ENCODE measurements at regions not wholly inside any gene's neighbourhood (a gene's known extent, or its start where the extent isn't known, plus 50 kb on each side); places are given as distances from the start of the nearest gene placed in this dataset.

DNA sequence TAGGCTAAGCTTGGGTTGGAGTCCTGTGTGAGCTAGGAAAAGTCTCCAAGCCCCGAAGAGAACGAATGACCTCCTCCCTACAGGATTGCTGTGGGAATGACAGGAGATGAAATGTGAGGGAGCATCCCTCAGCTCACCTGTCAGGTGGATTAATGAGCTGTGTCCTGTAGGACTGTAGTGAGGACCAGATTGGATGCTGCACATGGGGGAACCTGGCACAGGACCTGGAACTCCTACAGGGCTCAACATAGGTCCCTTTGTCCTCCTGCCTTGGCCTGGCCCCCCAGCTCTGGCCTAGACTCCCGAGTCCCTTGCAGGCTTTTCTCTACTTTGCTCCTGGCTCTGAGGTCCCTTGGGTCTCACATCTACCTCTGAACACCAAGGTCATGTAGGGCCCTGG lies 155.7 kb downstream of the PTPRU start:
- TF ChIP-seq, protein P1, sequence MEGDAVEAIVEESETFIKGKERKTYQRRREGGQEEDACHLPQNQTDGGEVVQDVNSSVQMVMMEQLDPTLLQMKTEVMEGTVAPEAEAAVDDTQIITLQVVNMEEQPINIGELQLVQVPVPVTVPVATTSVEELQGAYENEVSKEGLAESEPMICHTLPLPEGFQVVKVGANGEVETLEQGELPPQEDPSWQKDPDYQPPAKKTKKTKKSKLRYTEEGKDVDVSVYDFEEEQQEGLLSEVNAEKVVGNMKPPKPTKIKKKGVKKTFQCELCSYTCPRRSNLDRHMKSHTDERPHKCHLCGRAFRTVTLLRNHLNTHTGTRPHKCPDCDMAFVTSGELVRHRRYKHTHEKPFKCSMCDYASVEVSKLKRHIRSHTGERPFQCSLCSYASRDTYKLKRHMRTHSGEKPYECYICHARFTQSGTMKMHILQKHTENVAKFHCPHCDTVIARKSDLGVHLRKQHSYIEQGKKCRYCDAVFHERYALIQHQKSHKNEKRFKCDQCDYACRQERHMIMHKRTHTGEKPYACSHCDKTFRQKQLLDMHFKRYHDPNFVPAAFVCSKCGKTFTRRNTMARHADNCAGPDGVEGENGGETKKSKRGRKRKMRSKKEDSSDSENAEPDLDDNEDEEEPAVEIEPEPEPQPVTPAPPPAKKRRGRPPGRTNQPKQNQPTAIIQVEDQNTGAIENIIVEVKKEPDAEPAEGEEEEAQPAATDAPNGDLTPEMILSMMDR (IDR thresholded peaks at IDR 0.05; ENCODE audit: low read depth, low read length), result no peak
- no peaks in the 10 kb centered on the region for H3K27me3 ChIP-seq
- DNase-seq, result no peak

DNA sequence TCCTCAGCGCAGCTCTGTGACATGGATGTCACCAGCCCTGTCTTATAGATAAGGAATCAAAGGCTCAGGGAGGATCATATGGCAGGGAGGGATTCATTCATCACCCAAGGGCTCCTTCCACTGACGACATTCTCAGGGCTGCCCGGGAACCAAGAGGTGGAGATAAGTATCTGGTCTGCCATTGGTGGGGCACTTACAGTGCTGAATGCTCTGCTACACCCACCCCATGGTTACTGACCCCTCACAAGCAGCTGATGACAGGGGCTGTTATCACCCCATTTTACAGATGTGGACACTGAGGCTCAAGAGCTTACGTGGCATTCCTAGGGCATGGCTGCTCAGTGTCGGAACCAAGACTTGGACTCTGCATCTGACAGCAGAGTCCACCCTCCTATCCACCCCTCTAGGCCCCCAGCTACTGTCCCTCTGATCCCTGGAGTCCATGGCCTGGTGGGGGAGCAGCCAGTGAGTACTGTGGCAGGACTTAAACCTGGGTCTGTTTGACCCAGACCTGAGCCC lies 155.1 kb downstream of the PTPRU start:
- DNase-seq, result no peak
- Histone ChIP-seq H3K4me1 (no peaks in the 10 kb centered on the region; the same call in none of the 2 replicates), H3K4me3 (ENCODE audit: low read depth, low read length) (no peak overlapping the region), H3K27me3 (no peaks in the 10 kb centered on the region), H3K36me3 (no peaks in the 10 kb centered on the region), H3K9me3 (no peaks in the 10 kb centered on the region)
- TF ChIP-seq, protein P1 (IDR thresholded peaks at IDR 0.05; ENCODE audit: low read depth, low read length), result no peak

More for the DNA sequence above, 155.7 kb downstream of the PTPRU start:
- Histone ChIP-seq H3K36me3 (no peaks in the 10 kb centered on the region), H3K4me3 (ENCODE audit: low read depth, low read length) (no peak overlapping the region), H3K9me3 (no peaks in the 10 kb centered on the region), H3K4me1 (no peaks in the 10 kb centered on the region; the same call in none of the 2 replicates)

DNA sequence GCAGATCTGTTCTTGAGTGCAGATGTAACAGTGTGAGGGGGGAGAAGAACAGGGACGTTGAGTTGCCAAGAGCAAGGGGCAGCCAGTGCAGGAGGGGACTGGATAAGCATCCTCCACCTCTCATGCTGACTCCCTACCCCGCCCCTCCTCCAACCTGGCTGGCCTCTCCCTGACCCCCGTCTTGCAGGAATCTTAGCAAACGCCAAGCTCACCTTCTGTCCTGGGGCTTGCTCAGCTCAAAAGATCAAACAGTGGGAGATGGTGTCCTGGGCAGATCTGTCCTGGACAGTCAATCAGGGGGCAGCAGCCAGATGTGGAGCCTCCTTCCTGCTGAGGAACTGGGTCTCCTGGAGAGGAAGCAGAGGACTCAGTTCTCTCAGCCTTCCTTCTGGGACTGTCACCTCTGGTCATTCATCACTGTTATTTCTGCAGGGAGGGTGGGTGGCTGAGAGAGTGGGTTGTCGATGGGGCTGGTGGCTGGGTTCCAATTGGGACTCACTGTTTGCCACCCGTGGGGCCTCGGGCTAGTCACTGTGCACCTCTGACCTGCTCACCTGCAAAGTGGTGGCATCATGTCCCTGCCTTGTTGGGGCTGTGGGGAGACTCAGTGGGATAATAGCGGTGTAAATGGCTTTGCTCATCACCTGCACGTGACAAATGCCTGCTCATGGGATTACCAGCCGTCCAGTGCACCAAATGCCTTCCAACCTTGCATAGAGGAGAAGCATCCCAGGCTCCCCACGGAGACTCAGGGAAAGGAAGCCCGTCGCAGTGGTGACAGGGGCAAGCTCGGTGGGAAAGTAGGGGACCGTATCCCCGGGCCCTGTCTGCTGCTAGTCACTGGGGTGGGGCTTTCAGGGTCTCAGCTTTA lies 154.4 kb downstream of the PTPRU start:
- no peaks in the 10 kb centered on the region for H3K27me3 ChIP-seq
- TF ChIP-seq, protein P1 (IDR thresholded peaks at IDR 0.05; ENCODE audit: low read depth, low read length), result no peak

DNA sequence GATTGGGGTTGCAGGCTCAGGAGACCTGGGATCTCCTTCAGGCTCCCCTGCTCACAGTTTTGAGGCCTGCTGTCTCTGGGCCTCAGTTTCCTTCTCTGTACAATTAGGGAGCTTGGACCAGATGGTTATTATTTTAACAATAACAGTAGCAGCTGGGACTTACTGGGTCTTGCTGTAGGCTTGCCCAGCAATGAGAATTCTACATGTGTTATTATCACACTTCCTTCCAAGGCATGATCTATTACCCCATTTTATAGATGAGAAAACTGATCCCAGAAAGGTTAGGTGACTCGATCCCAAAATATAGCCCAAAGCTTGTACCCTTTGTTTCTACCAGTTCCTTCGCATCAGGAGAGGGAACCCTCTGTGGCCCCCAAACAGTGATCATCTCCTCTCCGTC lies 153.8 kb downstream of the PTPRU start:
- H3K27me3 ChIP-seq, result no peaks in the 10 kb centered on the region
- DNase-seq, result no peak
- H3K9me3 ChIP-seq, result no peaks in the 10 kb centered on the region
- no peaks in the 10 kb centered on the region; the same call in none of the 2 replicates for H3K4me1 ChIP-seq
- H3K36me3 ChIP-seq, result no peaks in the 10 kb centered on the region
- H3K4me3 ChIP-seq (ENCODE audit: low read depth, low read length), result no peak overlapping the region
- TF ChIP-seq, protein P1 (IDR thresholded peaks at IDR 0.05; ENCODE audit: low read depth, low read length), result no peak

More for the DNA sequence above, 154.4 kb downstream of the PTPRU start:
- Histone ChIP-seq H3K4me3 (ENCODE audit: low read depth, low read length) (no peak overlapping the region), H3K9me3 (no peaks in the 10 kb centered on the region), H3K4me1 (no peaks in the 10 kb centered on the region; the same call in none of the 2 replicates), H3K36me3 (no peaks in the 10 kb centered on the region)
- DNase-seq, result no peak

DNA sequence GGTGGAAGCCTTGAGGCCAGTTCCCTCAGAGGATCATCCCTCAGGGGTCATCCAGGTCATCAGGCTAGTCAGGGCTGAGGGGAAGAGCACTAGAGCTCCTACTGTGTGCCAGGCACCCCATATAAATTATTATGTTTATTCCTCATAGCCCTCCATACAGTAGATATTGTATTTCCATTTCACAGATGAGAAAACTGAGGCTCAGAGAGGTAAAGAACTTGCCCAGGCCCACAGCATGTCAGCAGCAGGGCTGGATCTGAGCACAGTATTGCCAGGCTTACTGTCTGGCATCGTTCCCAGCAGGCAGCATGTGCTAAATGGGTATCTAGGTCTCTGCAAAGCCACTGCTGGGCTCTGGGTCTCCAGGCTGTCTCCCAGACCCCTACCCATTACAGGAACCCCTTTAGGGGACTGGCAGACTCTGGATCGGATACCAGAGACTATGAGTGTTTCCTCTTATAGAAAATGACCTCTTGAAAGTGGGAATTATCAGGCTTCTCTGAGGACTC lies 153.3 kb downstream of the PTPRU start:
- H3K36me3 ChIP-seq, result no peaks in the 10 kb centered on the region
- no peak overlapping the region for H3K4me3 ChIP-seq (ENCODE audit: low read depth, low read length)
- H3K27me3 ChIP-seq, result no peaks in the 10 kb centered on the region
- H3K9me3 ChIP-seq, result no peaks in the 10 kb centered on the region
- H3K4me1 ChIP-seq, result no peaks in the 10 kb centered on the region; the same call in none of the 2 replicates
- TF ChIP-seq, protein P1 (IDR thresholded peaks at IDR 0.05; ENCODE audit: low read depth, low read length), result no peak
- no peak for DNase-seq

DNA sequence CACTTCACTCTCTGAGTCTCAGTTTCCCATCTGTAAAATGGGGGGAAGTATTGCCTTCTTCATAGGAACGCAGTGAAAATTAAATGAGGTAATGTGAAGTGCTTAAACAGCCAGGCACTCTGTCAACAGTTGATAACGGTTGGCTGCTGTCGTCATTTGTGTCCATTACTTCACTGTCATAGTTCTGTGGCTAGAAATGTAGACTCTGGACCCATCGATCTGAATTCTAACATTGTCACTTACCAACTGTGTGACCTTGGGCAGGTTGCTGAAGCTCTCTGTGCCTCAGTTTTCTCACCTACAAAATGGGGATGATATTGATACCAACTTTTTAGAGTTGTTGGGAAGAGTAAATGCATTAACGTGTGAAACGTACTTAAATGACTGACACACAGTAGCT lies 152.6 kb downstream of the PTPRU start:
- no peak overlapping the region for H3K4me3 ChIP-seq (ENCODE audit: low read depth, low read length)
- TF ChIP-seq, protein P1 (IDR thresholded peaks at IDR 0.05; ENCODE audit: low read depth, low read length), result no peak
- no peaks in the 10 kb centered on the region; the same call in 1 of the 2 replicates for H3K4me1 ChIP-seq
- no peaks in the 10 kb centered on the region for H3K36me3 ChIP-seq
- H3K27me3 ChIP-seq, result no peaks in the 10 kb centered on the region
- no peak for DNase-seq
- H3K9me3 ChIP-seq, result no peaks in the 10 kb centered on the region
